ENCODE measurements at regions not wholly inside any gene's neighbourhood (a gene's known extent, or its start where the extent isn't known, plus 50 kb on each side); places are given as distances from the start of the nearest gene placed in this dataset.

- Histone ChIP-seq H3K79me2 (ENCODE audit: control insufficient read depth in 1 of 2, insufficient read depth in 2 of 2, low read length in 2 of 2) (no peaks in the 10 kb centered on the region), H2BK120ac (replicated peaks; ENCODE audit: low read depth, low read length) (no peak overlapping the region), H3K9ac (replicated peaks in 1 of 4; ENCODE audit: extremely low read depth in 1 of 4, low read depth in 3 of 4, low read length in 3 of 4) (no peak overlapping the region), H2BK20ac (ENCODE audit: low read length) (no peak overlapping the region), H3K27ac (ENCODE audit: low read depth, low read length) (no peak overlapping the region), H2BK12ac (ENCODE audit: low read depth, low read length) (no peak overlapping the region), H3K4me3 (ENCODE audit: extremely low read depth in 1 of 4, insufficient read depth in 2 of 4, low read depth in 3 of 4, low read length in 4 of 4) (no peak overlapping the region), H3K9me3 (ENCODE audit: insufficient read depth in 2 of 2, low read depth in 1 of 2, low read length in 1 of 2) (no peaks in the 10 kb centered on the region), H3K4me1 (replicated peaks in 1 of 4; ENCODE audit: control insufficient read depth in 3 of 4, insufficient read depth in 4 of 4, low read length in 3 of 4) (no peaks in the 10 kb centered on the region), H3K23ac (ENCODE audit: insufficient read length) (no peak overlapping the region), H3K4me2 (ENCODE audit: insufficient read depth in 1 of 2, low read depth in 2 of 2, low read length in 2 of 2) (no peak overlapping the region), H4K20me1 (replicated peaks in 1 of 2; ENCODE audit: control insufficient read depth in 1 of 2, insufficient read depth in 2 of 2, low read length in 2 of 2) (no peaks in the 10 kb centered on the region), H3K27me3 (replicated peaks in 1 of 4; ENCODE audit: control insufficient read depth in 3 of 4, extremely low read depth in 1 of 4, insufficient read depth in 3 of 4, low read length in 3 of 4) (no peaks in the 10 kb centered on the region), H3K36me3 (ENCODE audit: control insufficient read depth in 2 of 4, insufficient read depth in 4 of 4, low read length in 3 of 4) (no peaks in the 10 kb centered on the region), H3K23me2 (ENCODE audit: low read depth, low read length) (no peaks in the 10 kb centered on the region), H2AK5ac (ENCODE audit: low read depth, low read length) (no peak overlapping the region), H3K14ac (ENCODE audit: insufficient read length) (no peak overlapping the region), H3K56ac (replicated peaks; ENCODE audit: insufficient read length, low read depth, low read length) (no peak overlapping the region), H3K4ac (replicated peaks; ENCODE audit: insufficient read length, low read depth, low read length) (no peak overlapping the region), H4K5ac (ENCODE audit: insufficient read length, low read depth, low read length) (no peak overlapping the region), H3K79me1 (ENCODE audit: low read depth, low read length) (no peaks in the 10 kb centered on the region), H2BK5ac (ENCODE audit: low read depth, low read length) (no peak overlapping the region), H4K91ac (replicated peaks; ENCODE audit: insufficient read length, low read length) (no peak overlapping the region), H4K8ac (ENCODE audit: extremely low read depth, insufficient read depth, low read length) (no peak overlapping the region), H2AFZ (ENCODE audit: low read length) (no peak overlapping the region), H3K18ac (ENCODE audit: extremely low read depth, low read length) (no peak overlapping the region), H2BK15ac (ENCODE audit: low read length) (no peak overlapping the region)
- TF ChIP-seq POLR2A (IDR thresholded peaks at IDR 0.05; ENCODE audit: control extremely low read depth in 1 of 2, low read depth in 2 of 2, low read length in 2 of 2) (no peak), RFX5 (IDR thresholded peaks at IDR 0.05; ENCODE audit: borderline replicate concordance, low read depth, low read length) (no peak), TBP (IDR thresholded peaks at IDR 0.05; ENCODE audit: low read depth, low read length) (peak; percentile 56; the same call in 1 of the 2 replicates)
- ChIA-PET CTCF (ENCODE audit: partially characterized antibody) (no interaction called here), POLR2A (ENCODE audit: partially characterized antibody) (no interaction called here)
- FAIRE-seq (no peak), DNase-seq (ENCODE audit: low read depth in 1 of 2, low spot score in 2 of 2) (peak in 1 of 2 experiments; percentile 2)
- 93% methylated on average over 3 of the region's 3 CpGs; no CpG with 5 or more reads in 1 of the 2 experiments for WGBS, 2 experiments (ENCODE audit: extremely low coverage in 1 of 2, insufficient coverage in 1 of 2, insufficient read length in 1 of 2, insufficient replicate concordance in 2 of 2, low coverage in 1 of 2, low lambda C conversion rate in 2 of 2, missing lambda C conversion rate in 1 of 2)
These were observed 115.6 kb upstream of the NR3C2 start for GRCh38 chr4:148557793-148558192.

Measured in H1 (cell line).